Astrocyte (in vitro differentiated cells and primary cell): ENCODE measurements at regions not wholly inside any gene's neighbourhood (a gene's known extent, or its start where the extent isn't known, plus 50 kb on each side); places are given as distances from the start of the nearest gene placed in this dataset.

Experiments
- EZH2 ChIP-seq: IDR thresholded peaks from 2 replicates; pipeline ENCODE4 v1.6.1; 2012; ENCODE audit warnings: mild to moderate bottlenecking, low read length, inconsistent platforms; ENCODE audit not compliant: insufficient read depth
- TF ChIP-seq, protein P1 (sequence below): IDR thresholded peaks from 2 replicates; pipeline ENCODE4 v1.5.1; 2011; ENCODE audit warnings: low read depth, mild to moderate bottlenecking, inconsistent platforms, low read length, moderate library complexity; ENCODE audit not compliant: insufficient read depth

DNA sequence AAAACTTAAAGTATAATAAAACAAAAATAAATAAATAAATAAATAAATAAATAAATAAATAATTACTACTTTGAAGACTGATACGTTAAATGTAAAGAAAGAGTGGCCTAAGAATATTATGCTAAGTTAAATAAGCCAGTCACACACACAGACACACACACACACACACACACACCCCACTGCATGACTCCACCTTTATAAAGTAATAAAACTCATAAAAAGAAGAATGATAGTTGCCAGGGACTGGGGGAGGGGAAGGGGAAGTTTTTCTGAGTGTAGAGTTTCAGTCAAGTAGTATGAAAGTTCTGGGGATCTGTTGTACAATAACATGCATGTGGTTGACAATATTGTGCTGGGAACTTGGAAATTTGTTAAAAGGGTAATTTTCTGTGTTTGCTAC is 1237.5 kb upstream of the GYPC start:
- TF ChIP-seq, protein P1, sequence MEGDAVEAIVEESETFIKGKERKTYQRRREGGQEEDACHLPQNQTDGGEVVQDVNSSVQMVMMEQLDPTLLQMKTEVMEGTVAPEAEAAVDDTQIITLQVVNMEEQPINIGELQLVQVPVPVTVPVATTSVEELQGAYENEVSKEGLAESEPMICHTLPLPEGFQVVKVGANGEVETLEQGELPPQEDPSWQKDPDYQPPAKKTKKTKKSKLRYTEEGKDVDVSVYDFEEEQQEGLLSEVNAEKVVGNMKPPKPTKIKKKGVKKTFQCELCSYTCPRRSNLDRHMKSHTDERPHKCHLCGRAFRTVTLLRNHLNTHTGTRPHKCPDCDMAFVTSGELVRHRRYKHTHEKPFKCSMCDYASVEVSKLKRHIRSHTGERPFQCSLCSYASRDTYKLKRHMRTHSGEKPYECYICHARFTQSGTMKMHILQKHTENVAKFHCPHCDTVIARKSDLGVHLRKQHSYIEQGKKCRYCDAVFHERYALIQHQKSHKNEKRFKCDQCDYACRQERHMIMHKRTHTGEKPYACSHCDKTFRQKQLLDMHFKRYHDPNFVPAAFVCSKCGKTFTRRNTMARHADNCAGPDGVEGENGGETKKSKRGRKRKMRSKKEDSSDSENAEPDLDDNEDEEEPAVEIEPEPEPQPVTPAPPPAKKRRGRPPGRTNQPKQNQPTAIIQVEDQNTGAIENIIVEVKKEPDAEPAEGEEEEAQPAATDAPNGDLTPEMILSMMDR: no peak
- no peak for TF ChIP-seq EZH2
